Ishikawa (cell line): ENCODE measurements at regions not wholly inside any gene's neighbourhood (a gene's known extent, or its start where the extent isn't known, plus 50 kb on each side); places are given as distances from the start of the nearest gene placed in this dataset.

ENCODE experiments used
- CEBPB ChIP-seq: IDR thresholded peaks from 2 replicates; pipeline ENCODE4 v1.6.1; 2012
- CREB1 ChIP-seq: IDR thresholded peaks from 2 replicates; pipeline ENCODE4 v1.6.1; 2012; ENCODE audit warnings: low read depth
- EGR1 ChIP-seq: IDR thresholded peaks from 2 replicates; pipeline ENCODE4 v1.6.1; 2012
- EP300 ChIP-seq: IDR thresholded peaks from 2 replicates; pipeline ENCODE4 v1.6.1; 2012; ENCODE audit warnings: borderline replicate concordance
- FOXM1 ChIP-seq: IDR thresholded peaks from 2 replicates; pipeline ENCODE4 v1.6.1; 2012; ENCODE audit warnings: low read depth, borderline replicate concordance
- NFIC ChIP-seq: IDR thresholded peaks from 2 replicates; pipeline ENCODE4 v1.6.1; 2012
- RAD21 ChIP-seq: IDR thresholded peaks from 2 replicates; pipeline ENCODE4 v1.6.1; 2012; ENCODE audit warnings: low read depth
- TAF1 ChIP-seq: IDR thresholded peaks from 2 replicates; pipeline ENCODE4 v1.6.1; 2012; ENCODE audit warnings: low read depth, mild to moderate bottlenecking
- TCF12 ChIP-seq: IDR thresholded peaks from 2 replicates; pipeline ENCODE4 v1.6.1; 2012; ENCODE audit warnings: low read depth
- TEAD4 ChIP-seq: IDR thresholded peaks from 2 replicates; pipeline ENCODE4 v1.6.1; 2012
- YY1 ChIP-seq: IDR thresholded peaks from 2 replicates; pipeline ENCODE4 v1.6.1; 2012; ENCODE audit warnings: low read depth
- ZBTB7A ChIP-seq: IDR thresholded peaks from 2 replicates; pipeline ENCODE4 v1.6.1; 2012; ENCODE audit warnings: low read depth
- TF ChIP-seq, protein P1 (sequence below): IDR thresholded peaks from 2 replicates; pipeline ENCODE4 v1.6.1; 2012; ENCODE audit warnings: low read depth, mild to moderate bottlenecking
- TF ChIP-seq, protein P2 (sequence below): IDR thresholded peaks from 2 replicates; pipeline ENCODE4 v1.6.1; 2012

DNA sequence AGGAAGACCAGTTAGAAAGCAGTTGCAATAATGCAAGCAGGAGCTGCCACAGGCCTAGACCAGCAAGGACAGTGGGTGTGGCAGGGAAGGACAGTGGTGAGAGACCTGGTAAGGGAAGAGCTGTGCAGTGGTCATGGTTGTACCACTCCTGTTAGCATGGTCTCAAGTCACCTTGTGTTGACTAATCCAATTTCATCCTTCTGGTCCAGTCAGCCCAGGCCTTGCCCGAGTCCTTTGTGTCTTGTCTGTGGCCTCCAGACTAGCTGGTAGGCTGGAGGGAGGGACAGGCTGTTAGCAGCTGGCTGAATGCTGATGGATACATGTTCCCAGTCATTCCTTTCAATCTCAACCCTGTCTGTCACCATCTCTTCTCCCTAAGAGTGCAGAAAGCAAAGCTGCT, 54.1 kb upstream of the BRD7 start:
- TF ChIP-seq RAD21 (no peak), EP300 (no peak), FOXM1 (no peak), NFIC (no peak), CEBPB (no peak), CREB1 (no peak), YY1 (no peak), EGR1 (no peak), TAF1 (no peak), TCF12 (no peak), TEAD4 (no peak), ZBTB7A (no peak)
- TF ChIP-seq, protein P1, sequence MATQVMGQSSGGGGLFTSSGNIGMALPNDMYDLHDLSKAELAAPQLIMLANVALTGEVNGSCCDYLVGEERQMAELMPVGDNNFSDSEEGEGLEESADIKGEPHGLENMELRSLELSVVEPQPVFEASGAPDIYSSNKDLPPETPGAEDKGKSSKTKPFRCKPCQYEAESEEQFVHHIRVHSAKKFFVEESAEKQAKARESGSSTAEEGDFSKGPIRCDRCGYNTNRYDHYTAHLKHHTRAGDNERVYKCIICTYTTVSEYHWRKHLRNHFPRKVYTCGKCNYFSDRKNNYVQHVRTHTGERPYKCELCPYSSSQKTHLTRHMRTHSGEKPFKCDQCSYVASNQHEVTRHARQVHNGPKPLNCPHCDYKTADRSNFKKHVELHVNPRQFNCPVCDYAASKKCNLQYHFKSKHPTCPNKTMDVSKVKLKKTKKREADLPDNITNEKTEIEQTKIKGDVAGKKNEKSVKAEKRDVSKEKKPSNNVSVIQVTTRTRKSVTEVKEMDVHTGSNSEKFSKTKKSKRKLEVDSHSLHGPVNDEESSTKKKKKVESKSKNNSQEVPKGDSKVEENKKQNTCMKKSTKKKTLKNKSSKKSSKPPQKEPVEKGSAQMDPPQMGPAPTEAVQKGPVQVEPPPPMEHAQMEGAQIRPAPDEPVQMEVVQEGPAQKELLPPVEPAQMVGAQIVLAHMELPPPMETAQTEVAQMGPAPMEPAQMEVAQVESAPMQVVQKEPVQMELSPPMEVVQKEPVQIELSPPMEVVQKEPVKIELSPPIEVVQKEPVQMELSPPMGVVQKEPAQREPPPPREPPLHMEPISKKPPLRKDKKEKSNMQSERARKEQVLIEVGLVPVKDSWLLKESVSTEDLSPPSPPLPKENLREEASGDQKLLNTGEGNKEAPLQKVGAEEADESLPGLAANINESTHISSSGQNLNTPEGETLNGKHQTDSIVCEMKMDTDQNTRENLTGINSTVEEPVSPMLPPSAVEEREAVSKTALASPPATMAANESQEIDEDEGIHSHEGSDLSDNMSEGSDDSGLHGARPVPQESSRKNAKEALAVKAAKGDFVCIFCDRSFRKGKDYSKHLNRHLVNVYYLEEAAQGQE = no peak
- TF ChIP-seq, protein P2, sequence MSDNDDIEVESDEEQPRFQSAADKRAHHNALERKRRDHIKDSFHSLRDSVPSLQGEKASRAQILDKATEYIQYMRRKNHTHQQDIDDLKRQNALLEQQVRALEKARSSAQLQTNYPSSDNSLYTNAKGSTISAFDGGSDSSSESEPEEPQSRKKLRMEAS = no peak
